IPS-18a (cell line): ENCODE measurements at regions not wholly inside any gene's neighbourhood (a gene's known extent, or its start where the extent isn't known, plus 50 kb on each side); places are given as distances from the start of the nearest gene placed in this dataset.

Source experiments
- H3K27ac ChIP-seq: one replicate; pipeline ENCODE4 v1.5.1; 2013; ENCODE audit warnings: low read length
- H3K27me3 ChIP-seq: one replicate; pipeline ENCODE4 v1.6.1; 2013; ENCODE audit warnings: mild to moderate bottlenecking, low read length; ENCODE audit not compliant: control insufficient read depth, insufficient read depth
- H3K36me3 ChIP-seq: one replicate; pipeline ENCODE4 v1.6.1; 2013; ENCODE audit warnings: low read depth, low read length; ENCODE audit not compliant: control insufficient read depth
- H3K4me1 ChIP-seq: one replicate; pipeline ENCODE4 v1.6.1; 2013; ENCODE audit warnings: low read depth, low read length; ENCODE audit not compliant: control insufficient read depth
- H3K4me3 ChIP-seq: one replicate; pipeline ENCODE4 v1.5.1; 2013; ENCODE audit warnings: low read length
- H3K9ac ChIP-seq: one replicate; pipeline ENCODE4 v1.6.1; 2013; ENCODE audit warnings: mild to moderate bottlenecking, low read length, moderate library complexity
- H3K9me3 ChIP-seq: one replicate; pipeline ENCODE4 v1.6.1; 2013; ENCODE audit warnings: low read depth, low read length; ENCODE audit not compliant: control insufficient read depth

DNA sequence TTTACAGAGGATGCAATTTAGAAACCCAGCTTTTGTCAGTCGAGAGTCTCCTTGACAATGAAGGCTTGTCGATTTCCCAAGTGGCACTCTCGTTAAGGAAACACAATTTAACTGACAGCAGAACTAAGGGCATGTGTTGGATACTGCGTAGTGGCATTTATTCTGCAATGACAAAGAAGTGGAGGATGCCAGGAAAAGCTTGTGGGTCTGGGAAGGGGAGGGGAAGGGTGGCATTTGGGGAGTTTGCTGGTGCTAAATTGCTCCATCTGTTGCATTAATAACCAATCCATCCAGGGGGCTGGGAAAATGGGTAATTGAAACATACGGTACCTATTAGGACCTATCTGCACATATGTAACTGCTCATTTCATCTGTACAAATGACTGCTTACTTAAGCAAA lies 190.6 kb downstream of the NSG2 start:
- Histone ChIP-seq H3K27me3 (no peaks in the 10 kb centered on the region), H3K9ac (no peak overlapping the region), H3K27ac (no peak overlapping the region), H3K4me3 (no peak overlapping the region), H3K4me1 (no peaks in the 10 kb centered on the region), H3K9me3 (no peaks in the 10 kb centered on the region), H3K36me3 (no peaks in the 10 kb centered on the region)

GRCh38 chr5:174239718-174240117 lies 194.2 kb downstream of the NSG2 start:
- no peak overlapping the region for H3K4me3 ChIP-seq
- H3K27ac ChIP-seq = no peak overlapping the region
- no peak overlapping the region for H3K9ac ChIP-seq
- no peaks in the 10 kb centered on the region for H3K9me3 ChIP-seq
- no peaks in the 10 kb centered on the region for H3K4me1 ChIP-seq
- no peaks in the 10 kb centered on the region for H3K27me3 ChIP-seq
- H3K36me3 ChIP-seq = no peaks in the 10 kb centered on the region

- Histone ChIP-seq H3K27ac (no peak overlapping the region), H3K9me3 (no peaks in the 10 kb centered on the region), H3K27me3 (no peaks in the 10 kb centered on the region), H3K4me3 (no peak overlapping the region), H3K9ac (no peak overlapping the region), H3K36me3 (no peaks in the 10 kb centered on the region), H3K4me1 (peaks cover 6% of the 10 kb centered on the region)
Measured at GRCh38 chr5:174242573-174242972, 197.1 kb downstream of the NSG2 start.

- H3K9ac ChIP-seq = no peak overlapping the region
- no peaks in the 10 kb centered on the region for H3K27me3 ChIP-seq
Measured at GRCh38 chr5:174243904-174244303, 198.4 kb downstream of the NSG2 start.

DNA sequence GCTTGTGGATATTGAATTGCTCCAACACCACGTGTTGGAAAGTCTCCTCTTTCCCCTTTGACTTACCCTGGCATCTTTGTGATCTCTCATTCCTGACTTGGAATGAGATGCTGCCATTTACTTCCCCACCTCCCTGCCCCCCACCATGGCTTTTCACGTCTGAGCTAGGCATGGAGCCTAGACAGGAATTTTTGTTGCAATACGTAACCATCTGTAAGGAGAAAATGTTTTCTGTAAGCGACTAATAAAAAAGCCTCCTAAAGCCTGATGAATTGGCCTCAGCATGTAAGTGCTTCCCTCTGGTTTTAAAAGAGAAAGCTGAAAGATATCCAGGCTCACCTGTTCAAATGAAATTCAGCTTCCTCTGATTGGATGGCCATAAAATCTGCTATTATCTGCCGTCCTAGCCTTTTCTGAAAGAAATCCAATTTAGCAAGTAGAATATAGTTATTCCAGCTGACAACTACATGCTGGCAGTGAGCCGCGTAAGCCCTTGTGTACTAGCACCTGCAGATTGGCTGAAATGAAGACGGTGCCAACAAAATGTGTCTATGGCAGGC lies 200.1 kb downstream of the NSG2 start:
- H3K4me3 ChIP-seq = no peak overlapping the region
- no peaks in the 10 kb centered on the region for H3K9me3 ChIP-seq
- H3K27me3 ChIP-seq = no peaks in the 10 kb centered on the region
- H3K36me3 ChIP-seq = no peaks in the 10 kb centered on the region
- H3K27ac ChIP-seq = no peak overlapping the region
- H3K9ac ChIP-seq = no peak overlapping the region
- peaks cover 6% of the 10 kb centered on the region for H3K4me1 ChIP-seq

More at GRCh38 chr5:174243904-174244303, 198.4 kb downstream of the NSG2 start:
- Histone ChIP-seq H3K27ac (no peak overlapping the region), H3K9me3 (no peaks in the 10 kb centered on the region), H3K4me3 (no peak overlapping the region), H3K4me1 (peaks cover 6% of the 10 kb centered on the region), H3K36me3 (no peaks in the 10 kb centered on the region)

DNA sequence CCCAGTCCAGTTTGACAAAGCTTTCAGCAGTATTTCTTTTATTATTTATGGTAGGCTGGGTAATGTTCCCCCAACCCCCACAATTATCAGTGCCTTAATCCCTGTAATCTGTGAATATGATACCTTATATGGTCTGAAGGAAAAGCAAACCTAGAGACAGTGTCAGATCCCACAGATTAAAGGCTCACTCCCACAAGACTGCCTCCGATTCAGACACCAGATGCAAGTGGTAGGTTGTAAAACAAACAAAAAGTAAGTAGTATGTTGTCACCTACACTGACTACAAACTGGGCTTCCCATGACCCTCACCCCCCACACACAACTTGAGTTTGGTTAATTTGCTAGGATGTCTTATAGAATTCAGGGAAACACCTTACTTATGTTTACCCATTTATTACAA lies 201.2 kb downstream of the NSG2 start:
- H3K9ac ChIP-seq = no peak overlapping the region
- no peaks in the 10 kb centered on the region for H3K9me3 ChIP-seq
- H3K36me3 ChIP-seq = no peaks in the 10 kb centered on the region
- H3K27ac ChIP-seq = no peak overlapping the region
- no peaks in the 10 kb centered on the region for H3K27me3 ChIP-seq
- H3K4me3 ChIP-seq = no peak overlapping the region
- H3K4me1 ChIP-seq = peaks cover 6% of the 10 kb centered on the region

DNA sequence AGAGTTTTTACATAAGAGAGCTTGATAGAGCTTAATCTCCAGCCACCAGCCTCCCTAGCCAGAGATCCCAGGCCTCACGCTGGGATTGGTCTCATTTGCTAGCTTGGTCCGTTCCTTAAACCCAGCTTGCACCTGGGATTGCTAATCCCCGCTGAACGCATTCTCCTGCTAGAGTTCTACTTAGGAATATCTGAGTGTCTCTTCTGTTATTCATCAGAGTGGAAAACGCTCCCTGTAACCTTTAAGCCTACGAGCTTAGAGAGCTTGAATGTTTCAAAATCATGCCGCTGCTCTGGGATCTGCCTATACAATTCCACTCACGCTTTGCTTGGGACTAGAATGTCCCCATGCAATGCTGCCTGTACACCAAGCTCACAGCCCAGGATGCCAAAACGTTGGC lies 201.8 kb downstream of the NSG2 start:
- Histone ChIP-seq H3K4me3 (no peak overlapping the region), H3K27me3 (no peaks in the 10 kb centered on the region), H3K36me3 (no peaks in the 10 kb centered on the region), H3K9me3 (no peaks in the 10 kb centered on the region), H3K27ac (no peak overlapping the region), H3K9ac (no peak overlapping the region), H3K4me1 (peaks cover 6% of the 10 kb centered on the region)

GRCh38 chr5:174251305-174252000 lies 205.9 kb downstream of the NSG2 start:
- no peaks in the 10 kb centered on the region for H3K27me3 ChIP-seq
- peaks cover 6% of the 10 kb centered on the region for H3K4me1 ChIP-seq
- no peaks in the 10 kb centered on the region for H3K36me3 ChIP-seq
- no peak overlapping the region for H3K9ac ChIP-seq
- no peak overlapping the region for H3K4me3 ChIP-seq
- no peak overlapping the region for H3K27ac ChIP-seq
- no peaks in the 10 kb centered on the region for H3K9me3 ChIP-seq

GRCh38 chr5:174252121-174252520 lies 206.6 kb downstream of the NSG2 start:
- H3K4me3 ChIP-seq = no peak overlapping the region
- no peak overlapping the region for H3K27ac ChIP-seq
- H3K9ac ChIP-seq = no peak overlapping the region
- H3K27me3 ChIP-seq = no peaks in the 10 kb centered on the region
- peaks cover 4% of the 10 kb centered on the region for H3K4me1 ChIP-seq
- H3K9me3 ChIP-seq = no peaks in the 10 kb centered on the region
- H3K36me3 ChIP-seq = no peaks in the 10 kb centered on the region

- H3K4me3 ChIP-seq = no peak overlapping the region
Measured at GRCh38 chr5:174259696-174260420, 214.4 kb downstream of the NSG2 start.

DNA sequence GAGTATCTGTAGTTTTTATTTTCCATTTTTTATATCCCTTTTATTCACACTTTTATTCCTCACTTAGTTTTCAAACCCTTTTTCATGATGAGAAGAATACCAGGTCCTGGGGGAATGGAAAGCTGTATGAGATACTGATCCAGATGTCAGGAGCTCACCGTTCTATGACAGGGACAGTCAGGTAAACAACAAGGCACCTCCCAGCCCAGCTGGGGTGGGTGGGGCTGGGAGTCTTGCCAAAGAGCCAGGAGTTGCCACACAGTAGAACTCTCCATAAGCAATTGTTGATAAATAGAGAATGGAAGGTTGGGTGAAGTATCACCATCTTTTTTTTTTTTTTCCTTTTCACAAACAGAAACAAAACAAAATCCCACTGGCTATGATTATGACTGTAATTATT lies 225.8 kb downstream of the NSG2 start:
- H3K9me3 ChIP-seq = no peaks in the 10 kb centered on the region
- no peaks in the 10 kb centered on the region for H3K36me3 ChIP-seq
- no peaks in the 10 kb centered on the region for H3K27me3 ChIP-seq
- H3K4me1 ChIP-seq = no peaks in the 10 kb centered on the region
- no peak overlapping the region for H3K9ac ChIP-seq
- H3K4me3 ChIP-seq = no peak overlapping the region
- H3K27ac ChIP-seq = no peak overlapping the region

More at GRCh38 chr5:174259696-174260420, 214.4 kb downstream of the NSG2 start:
- no peaks in the 10 kb centered on the region for H3K4me1 ChIP-seq
- no peaks in the 10 kb centered on the region for H3K9me3 ChIP-seq
- no peak overlapping the region for H3K27ac ChIP-seq
- no peak overlapping the region for H3K9ac ChIP-seq
- no peaks in the 10 kb centered on the region for H3K36me3 ChIP-seq
- H3K27me3 ChIP-seq = no peaks in the 10 kb centered on the region
